OCI-LY7 (cell line): ENCODE measurements at regions not wholly inside any gene's neighbourhood (a gene's known extent, or its start where the extent isn't known, plus 50 kb on each side); places are given as distances from the start of the nearest gene placed in this dataset.

Source experiments
- EZH2phosphoT487 ChIP-seq: fragments of 200-600 bp; sonication (generic); IDR thresholded peaks from 2 replicates; pipeline ENCODE4 v1.6.1; 2018; ENCODE audit warnings: low read depth, borderline replicate concordance, mild to moderate bottlenecking, mixed run types, antibody characterized with exemption, low read length, moderate library complexity, mixed read lengths
- TF ChIP-seq, protein P1 (sequence below): fragments of 200-600 bp; sonication (generic); conservative IDR thresholded peaks from 2 replicates; pipeline ENCODE4 v1.5.1; 2014; ENCODE audit warnings: mild to moderate bottlenecking, antibody characterized with exemption, low read length, moderate library complexity, mixed read lengths

DNA sequence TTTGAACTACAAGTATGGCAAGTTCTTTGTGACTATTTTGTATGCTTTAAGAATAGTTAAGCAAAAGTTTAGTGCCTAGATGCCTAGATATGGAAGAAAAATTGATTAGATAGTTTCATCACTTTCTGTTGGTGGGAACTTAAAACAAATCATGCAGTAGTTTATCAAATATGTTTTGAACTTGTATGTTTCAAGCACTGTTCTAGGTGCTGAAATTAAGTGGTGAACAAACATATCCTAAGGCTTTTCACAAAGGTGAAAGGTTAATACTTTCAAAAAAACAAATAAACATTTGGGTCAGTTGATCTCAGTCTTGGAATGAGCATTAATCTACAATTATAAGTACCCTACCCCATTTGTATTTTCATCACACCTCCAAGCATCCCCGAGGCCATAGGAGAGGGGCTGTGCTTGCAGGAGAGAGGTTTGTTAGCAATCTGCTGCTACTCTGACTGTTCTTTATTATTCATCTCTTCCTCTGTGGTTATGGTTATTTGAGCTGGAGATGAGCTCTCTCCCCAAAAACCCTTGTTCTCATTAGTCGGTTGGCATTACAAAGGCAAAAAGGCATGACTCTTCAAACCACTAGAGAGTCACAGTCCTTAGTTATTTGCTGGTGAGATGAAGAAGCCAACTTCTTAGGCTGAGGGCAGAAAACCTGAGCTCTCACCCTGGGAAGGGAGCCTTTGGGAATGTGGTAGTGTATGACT is 103.9 kb upstream of the FHL2 start:
- TF ChIP-seq, protein P1, sequence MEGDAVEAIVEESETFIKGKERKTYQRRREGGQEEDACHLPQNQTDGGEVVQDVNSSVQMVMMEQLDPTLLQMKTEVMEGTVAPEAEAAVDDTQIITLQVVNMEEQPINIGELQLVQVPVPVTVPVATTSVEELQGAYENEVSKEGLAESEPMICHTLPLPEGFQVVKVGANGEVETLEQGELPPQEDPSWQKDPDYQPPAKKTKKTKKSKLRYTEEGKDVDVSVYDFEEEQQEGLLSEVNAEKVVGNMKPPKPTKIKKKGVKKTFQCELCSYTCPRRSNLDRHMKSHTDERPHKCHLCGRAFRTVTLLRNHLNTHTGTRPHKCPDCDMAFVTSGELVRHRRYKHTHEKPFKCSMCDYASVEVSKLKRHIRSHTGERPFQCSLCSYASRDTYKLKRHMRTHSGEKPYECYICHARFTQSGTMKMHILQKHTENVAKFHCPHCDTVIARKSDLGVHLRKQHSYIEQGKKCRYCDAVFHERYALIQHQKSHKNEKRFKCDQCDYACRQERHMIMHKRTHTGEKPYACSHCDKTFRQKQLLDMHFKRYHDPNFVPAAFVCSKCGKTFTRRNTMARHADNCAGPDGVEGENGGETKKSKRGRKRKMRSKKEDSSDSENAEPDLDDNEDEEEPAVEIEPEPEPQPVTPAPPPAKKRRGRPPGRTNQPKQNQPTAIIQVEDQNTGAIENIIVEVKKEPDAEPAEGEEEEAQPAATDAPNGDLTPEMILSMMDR, result no peak
- TF ChIP-seq EZH2phosphoT487, result no peak
